ENCODE measurements at regions not wholly inside any gene's neighbourhood (a gene's known extent, or its start where the extent isn't known, plus 50 kb on each side); places are given as distances from the start of the nearest gene placed in this dataset.

DNA sequence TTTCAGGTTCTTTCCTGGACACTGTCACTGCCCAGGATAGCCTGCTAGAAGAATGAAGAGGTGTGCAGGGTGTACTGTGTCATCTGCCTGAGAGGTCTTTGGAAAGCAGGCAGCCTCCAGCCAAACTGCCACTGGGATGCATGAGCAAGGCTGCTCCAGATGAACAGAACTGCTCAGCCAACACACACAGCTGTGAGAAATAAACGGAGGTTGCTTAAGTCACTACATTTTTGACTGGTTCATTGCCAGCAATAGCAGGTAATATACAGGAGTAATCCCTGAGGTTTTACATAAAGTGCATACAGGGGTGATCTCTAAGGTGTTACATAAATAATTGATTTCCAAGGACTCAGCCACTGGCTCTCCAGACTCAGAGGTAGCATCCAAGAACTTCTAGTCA, 516.9 kb downstream of the BRINP3 start:
- H3K9me3 ChIP-seq (ENCODE audit: low read length): no peaks in the 10 kb centered on the region
- no peaks in the 10 kb centered on the region for H3K4me1 ChIP-seq (ENCODE audit: insufficient read depth, low read length, severe bottlenecking)
- H3K27me3 ChIP-seq (ENCODE audit: insufficient read depth, low read length): no peaks in the 10 kb centered on the region
- no peaks in the 10 kb centered on the region for H3K79me2 ChIP-seq (ENCODE audit: insufficient read depth, low read length)
- H3F3A ChIP-seq (ENCODE audit: insufficient read depth, low read length): no peaks in the 10 kb centered on the region
- no peak overlapping the region for H3K4me3 ChIP-seq (ENCODE audit: low read depth, low read length, poor library complexity, severe bottlenecking)
- H3K9me2 ChIP-seq (ENCODE audit: low read depth, low read length): no peaks in the 10 kb centered on the region
- no peak for TF ChIP-seq EZH2 (IDR thresholded peaks at IDR 0.05; ENCODE audit: borderline replicate concordance, low read length)
- TF ChIP-seq, protein P1, sequence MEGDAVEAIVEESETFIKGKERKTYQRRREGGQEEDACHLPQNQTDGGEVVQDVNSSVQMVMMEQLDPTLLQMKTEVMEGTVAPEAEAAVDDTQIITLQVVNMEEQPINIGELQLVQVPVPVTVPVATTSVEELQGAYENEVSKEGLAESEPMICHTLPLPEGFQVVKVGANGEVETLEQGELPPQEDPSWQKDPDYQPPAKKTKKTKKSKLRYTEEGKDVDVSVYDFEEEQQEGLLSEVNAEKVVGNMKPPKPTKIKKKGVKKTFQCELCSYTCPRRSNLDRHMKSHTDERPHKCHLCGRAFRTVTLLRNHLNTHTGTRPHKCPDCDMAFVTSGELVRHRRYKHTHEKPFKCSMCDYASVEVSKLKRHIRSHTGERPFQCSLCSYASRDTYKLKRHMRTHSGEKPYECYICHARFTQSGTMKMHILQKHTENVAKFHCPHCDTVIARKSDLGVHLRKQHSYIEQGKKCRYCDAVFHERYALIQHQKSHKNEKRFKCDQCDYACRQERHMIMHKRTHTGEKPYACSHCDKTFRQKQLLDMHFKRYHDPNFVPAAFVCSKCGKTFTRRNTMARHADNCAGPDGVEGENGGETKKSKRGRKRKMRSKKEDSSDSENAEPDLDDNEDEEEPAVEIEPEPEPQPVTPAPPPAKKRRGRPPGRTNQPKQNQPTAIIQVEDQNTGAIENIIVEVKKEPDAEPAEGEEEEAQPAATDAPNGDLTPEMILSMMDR (IDR thresholded peaks at IDR 0.05; ENCODE audit: low read length): no peak
- no peak overlapping the region for H2AFZ ChIP-seq (ENCODE audit: low read length)
- H3K27ac ChIP-seq (ENCODE audit: low read depth, low read length, poor library complexity, severe bottlenecking): no peak overlapping the region
- no peaks in the 10 kb centered on the region for H3K36me3 ChIP-seq (ENCODE audit: insufficient read depth, low read length)
- no peaks in the 10 kb centered on the region for H4K20me1 ChIP-seq (ENCODE audit: insufficient read depth, low read length)
- H3K9ac ChIP-seq (ENCODE audit: low read length): no peak overlapping the region
- H3K4me2 ChIP-seq (ENCODE audit: low read length): no peak overlapping the region

DNA sequence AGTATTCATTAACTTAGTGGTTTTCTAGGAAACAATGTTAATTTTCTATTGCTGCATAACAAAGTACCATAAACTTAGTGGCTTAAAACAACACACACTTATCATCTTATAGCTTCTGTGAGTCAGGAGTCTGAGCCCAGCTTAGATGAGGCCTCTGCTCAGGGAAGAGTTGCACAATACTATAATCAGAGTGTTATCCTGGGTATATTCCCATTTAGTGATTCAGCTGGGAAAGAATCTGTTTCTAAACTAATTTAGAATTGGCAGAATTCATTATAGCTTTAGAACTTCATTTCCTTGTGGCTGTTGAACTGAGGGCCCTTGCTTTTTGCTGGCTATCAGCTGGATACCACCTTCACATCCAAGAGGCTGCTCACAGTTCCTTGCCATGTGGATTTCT, 515.5 kb downstream of the BRINP3 start:
- Histone ChIP-seq H3K79me2 (ENCODE audit: insufficient read depth, low read length) (no peaks in the 10 kb centered on the region), H3K36me3 (ENCODE audit: insufficient read depth, low read length) (no peaks in the 10 kb centered on the region), H3K4me3 (ENCODE audit: low read depth, low read length, poor library complexity, severe bottlenecking) (no peak overlapping the region), H3K27me3 (ENCODE audit: insufficient read depth, low read length) (no peaks in the 10 kb centered on the region), H3K4me2 (ENCODE audit: low read length) (no peak overlapping the region), H3K9me2 (ENCODE audit: low read depth, low read length) (no peaks in the 10 kb centered on the region), H3K27ac (ENCODE audit: low read depth, low read length, poor library complexity, severe bottlenecking) (no peak overlapping the region), H3K4me1 (ENCODE audit: insufficient read depth, low read length, severe bottlenecking) (no peaks in the 10 kb centered on the region), H3F3A (ENCODE audit: insufficient read depth, low read length) (no peaks in the 10 kb centered on the region), H4K20me1 (ENCODE audit: insufficient read depth, low read length) (no peaks in the 10 kb centered on the region), H3K9me3 (ENCODE audit: low read length) (no peaks in the 10 kb centered on the region), H2AFZ (ENCODE audit: low read length) (no peak overlapping the region), H3K9ac (ENCODE audit: low read length) (no peak overlapping the region)
- TF ChIP-seq, protein P1 (IDR thresholded peaks at IDR 0.05; ENCODE audit: low read length): no peak
- TF ChIP-seq EZH2 (IDR thresholded peaks at IDR 0.05; ENCODE audit: borderline replicate concordance, low read length): no peak

DNA sequence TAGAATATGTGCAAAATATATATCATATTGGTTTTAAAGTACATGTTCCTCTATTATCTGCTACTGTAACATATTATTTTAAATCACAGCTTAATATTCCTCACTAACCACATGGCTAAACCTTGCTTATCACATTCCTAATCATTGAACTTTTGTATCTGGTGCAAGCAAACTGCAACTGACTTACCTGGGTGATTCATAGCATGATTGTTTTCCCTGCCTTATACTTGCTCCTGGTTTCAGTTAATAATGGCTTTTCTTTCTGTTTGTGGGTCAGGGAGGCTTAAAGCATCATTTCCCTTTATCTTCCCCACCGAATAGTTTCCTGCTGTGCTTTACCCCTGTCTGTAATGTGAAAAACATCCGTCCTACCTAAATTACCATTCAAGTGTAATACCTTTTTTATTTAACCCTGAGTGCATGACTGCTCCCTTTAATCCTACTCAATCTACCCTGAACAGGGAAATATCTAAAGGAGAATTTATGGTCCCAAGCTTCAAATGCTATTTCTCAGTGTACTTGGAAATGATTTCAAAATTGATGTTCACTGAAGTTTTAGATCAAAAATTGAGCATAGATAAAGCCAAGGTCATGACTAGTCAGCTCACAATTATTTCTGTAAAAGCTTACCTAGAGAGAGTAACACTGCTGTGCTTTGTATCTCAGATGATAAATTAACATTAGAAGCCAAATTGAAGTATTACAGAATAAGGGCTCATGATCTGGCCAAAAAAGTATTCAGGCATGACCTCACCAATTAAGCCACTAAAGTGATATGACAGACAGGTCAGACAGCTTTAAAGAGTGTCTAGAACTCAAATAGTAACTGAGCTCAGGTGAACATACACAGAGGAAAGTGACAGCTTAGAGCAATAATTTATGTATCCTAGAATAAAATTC, 507.1 kb downstream of the BRINP3 start:
- H3K9me3 ChIP-seq (ENCODE audit: low read length): no peaks in the 10 kb centered on the region
- H3K27me3 ChIP-seq (ENCODE audit: insufficient read depth, low read length): no peaks in the 10 kb centered on the region
- H3K9me2 ChIP-seq (ENCODE audit: low read depth, low read length): no peaks in the 10 kb centered on the region
- H4K20me1 ChIP-seq (ENCODE audit: insufficient read depth, low read length): no peaks in the 10 kb centered on the region
- H3K36me3 ChIP-seq (ENCODE audit: insufficient read depth, low read length): no peaks in the 10 kb centered on the region
- H3K4me3 ChIP-seq (ENCODE audit: low read depth, low read length, poor library complexity, severe bottlenecking): no peak overlapping the region
- no peaks in the 10 kb centered on the region for H3F3A ChIP-seq (ENCODE audit: insufficient read depth, low read length)
- no peak overlapping the region for H3K9ac ChIP-seq (ENCODE audit: low read length)
- H3K4me2 ChIP-seq (ENCODE audit: low read length): no peak overlapping the region
- no peak for TF ChIP-seq EZH2 (IDR thresholded peaks at IDR 0.05; ENCODE audit: borderline replicate concordance, low read length)
- TF ChIP-seq, protein P1 (IDR thresholded peaks at IDR 0.05; ENCODE audit: low read length): no peak
- H3K4me1 ChIP-seq (ENCODE audit: insufficient read depth, low read length, severe bottlenecking): no peaks in the 10 kb centered on the region
- H3K27ac ChIP-seq (ENCODE audit: low read depth, low read length, poor library complexity, severe bottlenecking): no peak overlapping the region
- H3K79me2 ChIP-seq (ENCODE audit: insufficient read depth, low read length): no peaks in the 10 kb centered on the region
- H2AFZ ChIP-seq (ENCODE audit: low read length): no peak overlapping the region
